OCI-M1 (cell line): ENCODE measurements at regions not wholly inside any gene's neighbourhood (a gene's known extent, or its start where the extent isn't known, plus 50 kb on each side); places are given as distances from the start of the nearest gene placed in this dataset.
"Not testable (repeated sequence)": the region's sequence is repeated elsewhere in the genome, so short reads cannot be mapped to it uniquely, and the experiment has no call there.

Experiments
- DNase-seq: peaks from one replicate; lab custom pipeline; 2025; lab: John Stamatoyannopoulos, UW

DNA sequence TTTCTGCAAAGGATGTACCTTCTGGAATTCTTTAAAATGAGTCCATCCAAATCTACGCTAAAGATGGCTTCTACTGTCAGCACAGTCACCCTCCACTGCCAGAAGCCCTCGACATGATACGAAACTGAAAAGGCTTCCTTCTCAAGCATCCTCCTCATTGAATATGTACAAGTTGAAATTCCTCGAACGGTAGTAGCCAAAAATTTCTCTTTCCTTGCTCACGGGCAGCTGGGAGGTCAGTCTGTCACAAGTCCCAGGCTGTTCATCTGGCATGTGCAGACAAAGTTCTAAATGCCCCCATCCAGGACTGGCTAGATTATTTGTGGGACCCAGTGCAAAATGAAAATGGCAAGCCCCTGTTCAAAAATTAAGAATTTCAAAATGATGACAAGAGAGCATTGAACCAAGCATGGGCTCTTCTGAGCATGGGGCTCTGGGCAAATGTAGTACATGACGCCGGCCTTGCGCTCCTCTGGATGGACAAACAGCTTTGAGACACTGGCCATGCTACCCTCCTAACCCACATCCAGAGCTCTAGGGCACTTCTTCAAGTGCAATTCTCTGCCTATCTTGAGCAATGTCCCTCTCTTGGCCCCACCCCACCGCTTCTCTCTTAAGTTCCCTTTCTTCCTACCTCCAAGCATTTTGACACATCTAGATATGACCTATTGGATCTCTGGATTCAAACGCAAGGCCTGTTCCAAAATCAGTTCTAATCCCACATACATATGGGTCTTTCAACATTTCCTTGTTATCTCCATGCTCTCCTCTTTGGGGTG is 78.9 kb upstream of the FLT1 start:
- no peak for DNase-seq

DNA sequence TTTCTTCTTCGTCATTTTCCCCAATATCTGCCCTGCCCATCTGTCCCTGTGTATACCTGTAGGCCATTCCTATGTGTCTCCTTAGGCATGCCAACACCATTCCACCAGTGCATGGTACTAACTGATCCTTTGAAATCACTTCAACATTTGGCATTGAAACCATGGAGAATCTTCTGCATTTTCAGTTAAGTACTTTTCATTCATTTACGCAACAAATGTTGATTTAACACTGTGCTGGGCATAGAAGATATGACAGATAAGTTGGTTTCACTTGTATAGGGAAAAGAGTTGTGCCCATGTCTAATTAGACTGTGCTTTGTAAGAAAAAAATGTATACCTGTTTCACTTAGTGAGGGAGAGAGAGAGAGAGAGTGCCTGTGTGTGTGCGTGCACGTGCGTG is 77.9 kb upstream of the FLT1 start:
- DNase-seq = no peak

DNA sequence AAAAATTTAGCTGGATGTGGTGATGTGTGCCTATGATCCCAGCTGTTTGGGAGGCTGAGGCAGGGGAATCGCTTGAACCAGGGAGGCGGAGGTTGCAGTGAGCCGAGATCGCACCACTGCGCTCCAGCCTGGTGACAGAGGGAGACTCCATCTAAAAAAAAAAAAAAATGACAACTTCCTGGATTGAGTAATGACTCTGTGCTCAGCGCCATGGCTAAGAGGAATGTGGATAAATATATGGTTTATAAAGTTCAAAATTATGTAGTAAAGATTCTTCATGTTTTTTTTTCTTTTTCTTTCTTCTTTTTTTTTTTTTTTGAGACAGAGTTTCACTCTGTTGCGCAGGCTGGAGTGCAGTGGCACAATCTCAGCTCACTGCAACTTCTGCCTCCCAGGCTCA is 75.4 kb upstream of the FLT1 start:
- not testable (repeated sequence) for DNase-seq

DNA sequence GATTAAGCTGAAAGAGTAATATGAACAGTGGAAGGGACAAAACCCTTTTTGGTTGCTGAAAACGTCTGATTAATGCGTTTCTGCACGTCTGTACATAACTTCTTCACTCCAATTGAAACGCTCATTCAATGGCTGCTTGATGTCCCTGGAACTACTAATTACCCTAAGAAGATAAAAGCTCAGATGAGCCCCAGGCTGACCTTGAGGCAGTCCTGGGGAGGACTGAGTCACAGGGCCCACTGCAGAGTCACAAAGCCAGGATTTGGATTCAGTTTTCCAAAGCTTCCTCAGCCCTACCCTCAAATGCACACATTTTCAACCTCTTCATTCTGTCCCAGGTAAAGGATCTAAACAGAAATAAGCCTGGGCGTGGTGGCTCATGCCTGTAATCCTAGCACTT is 75.0 kb upstream of the FLT1 start:
- no peak for DNase-seq

DNA sequence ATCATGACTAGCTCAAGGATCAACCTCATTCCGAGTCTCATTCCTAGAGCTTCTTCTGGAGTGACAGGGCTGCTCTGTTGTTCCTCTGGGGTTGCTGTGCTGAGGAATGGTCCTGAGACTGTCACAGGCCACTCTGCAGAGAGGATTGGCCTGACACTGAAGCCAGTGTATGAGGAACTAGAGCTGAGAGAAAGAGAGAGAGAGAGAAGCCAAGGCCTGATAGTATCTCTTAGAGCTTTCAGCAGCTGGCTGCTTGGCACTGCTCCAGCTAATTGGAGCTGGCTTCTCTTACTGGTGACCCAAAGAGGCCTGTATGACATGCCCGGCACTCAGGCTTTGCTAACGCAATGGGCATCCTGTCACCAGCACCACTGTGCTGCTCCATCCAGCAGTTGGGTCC is 73.4 kb upstream of the FLT1 start:
- DNase-seq = peak; percentile 74

DNA sequence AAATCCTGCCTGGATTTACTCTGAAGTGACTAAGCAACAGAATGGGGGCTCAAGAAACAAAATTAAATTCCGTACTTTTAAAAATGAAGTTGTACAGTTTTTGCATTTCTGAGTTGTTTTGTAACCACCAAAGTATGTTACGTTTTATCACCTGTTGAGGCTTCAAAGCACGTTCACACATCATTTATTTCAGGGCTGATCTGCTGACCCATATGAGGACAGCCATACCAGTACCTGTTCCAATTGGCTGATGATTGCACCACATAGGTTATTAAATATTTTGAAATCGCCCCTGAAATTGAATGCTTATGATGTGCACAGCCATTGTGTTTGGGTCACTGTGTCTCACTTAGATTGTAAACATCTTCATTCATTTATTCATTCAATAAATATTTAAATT is 72.0 kb upstream of the FLT1 start:
- no peak for DNase-seq

DNA sequence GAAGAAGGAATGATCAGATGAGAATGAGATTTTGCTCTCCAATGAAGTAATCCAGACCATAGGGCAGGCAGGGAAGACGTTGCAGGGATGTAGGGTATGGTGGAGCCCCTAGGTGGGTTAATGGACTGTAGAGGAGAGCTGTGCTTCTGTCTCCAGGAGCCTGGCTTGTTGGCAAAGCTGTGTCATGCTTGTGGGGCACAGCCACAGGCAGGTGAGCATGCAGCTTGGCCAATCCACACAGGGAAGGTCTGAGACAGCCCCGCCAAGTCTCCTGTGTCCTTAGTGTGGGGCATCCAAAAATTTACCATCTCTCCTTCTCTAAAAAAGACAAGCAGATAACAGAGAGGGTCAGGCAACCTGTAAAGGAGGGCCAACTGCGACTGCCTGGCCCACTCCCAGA is 71.4 kb upstream of the FLT1 start:
- DNase-seq = no peak

DNA sequence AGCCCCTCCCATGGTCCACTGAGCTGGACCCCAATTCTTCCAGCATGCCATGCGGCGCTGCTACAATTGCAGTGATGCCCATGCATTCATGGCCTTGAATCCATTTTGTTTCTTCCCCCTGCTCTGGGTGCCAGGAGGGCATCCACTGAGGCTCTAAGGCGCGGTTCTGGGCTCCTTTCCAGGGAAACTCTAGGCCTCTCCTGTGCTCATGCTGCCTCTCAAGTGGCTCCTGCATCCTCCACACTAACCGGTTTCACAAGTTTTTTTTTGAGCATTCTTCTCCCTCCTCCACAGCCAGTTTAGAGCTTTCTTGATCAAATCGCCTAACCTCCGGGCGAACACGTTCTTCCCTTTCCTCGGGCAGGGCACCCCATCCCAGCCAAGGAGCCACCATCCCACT is 69.1 kb upstream of the FLT1 start:
- DNase-seq = no peak

DNA sequence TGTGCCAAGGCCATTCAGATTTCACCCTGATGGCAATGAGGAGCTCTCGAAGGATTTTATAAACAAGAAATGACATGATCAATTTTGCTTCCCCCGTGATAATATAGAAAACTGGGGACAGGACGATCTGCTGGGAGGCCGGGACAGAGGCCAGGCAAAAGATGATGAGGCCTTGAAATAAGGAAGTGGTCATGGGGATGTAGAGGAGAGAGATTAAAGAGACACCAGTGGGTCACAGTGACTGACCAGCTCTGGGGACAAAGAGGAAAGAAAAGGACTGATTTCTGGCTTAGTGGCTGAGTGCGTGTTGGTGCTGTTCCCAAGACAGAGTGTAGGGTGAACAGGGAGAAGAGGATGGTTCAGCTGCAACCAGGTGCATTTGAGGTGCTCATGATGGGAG is 68.7 kb upstream of the FLT1 start:
- DNase-seq = no peak

DNA sequence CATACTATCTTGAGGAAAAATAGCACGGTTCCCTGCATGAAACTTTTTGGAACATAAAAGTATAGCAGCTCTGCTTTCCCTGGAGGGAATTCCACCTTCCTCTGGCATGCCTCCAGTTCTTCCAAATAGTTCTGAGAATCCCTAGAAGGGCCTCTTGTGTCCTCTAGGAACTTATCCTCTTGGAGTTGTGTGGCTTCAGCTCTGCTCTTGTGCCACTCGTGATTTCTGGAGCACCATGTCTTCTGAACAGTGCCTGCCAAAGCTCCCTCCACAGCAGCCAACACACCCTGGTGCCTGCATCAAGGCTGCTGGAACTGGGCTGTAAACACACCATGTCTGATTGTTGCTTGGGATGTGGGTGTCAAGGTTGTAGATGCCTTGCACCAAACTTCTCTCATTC is 65.7 kb upstream of the FLT1 start:
- no peak for DNase-seq

DNA sequence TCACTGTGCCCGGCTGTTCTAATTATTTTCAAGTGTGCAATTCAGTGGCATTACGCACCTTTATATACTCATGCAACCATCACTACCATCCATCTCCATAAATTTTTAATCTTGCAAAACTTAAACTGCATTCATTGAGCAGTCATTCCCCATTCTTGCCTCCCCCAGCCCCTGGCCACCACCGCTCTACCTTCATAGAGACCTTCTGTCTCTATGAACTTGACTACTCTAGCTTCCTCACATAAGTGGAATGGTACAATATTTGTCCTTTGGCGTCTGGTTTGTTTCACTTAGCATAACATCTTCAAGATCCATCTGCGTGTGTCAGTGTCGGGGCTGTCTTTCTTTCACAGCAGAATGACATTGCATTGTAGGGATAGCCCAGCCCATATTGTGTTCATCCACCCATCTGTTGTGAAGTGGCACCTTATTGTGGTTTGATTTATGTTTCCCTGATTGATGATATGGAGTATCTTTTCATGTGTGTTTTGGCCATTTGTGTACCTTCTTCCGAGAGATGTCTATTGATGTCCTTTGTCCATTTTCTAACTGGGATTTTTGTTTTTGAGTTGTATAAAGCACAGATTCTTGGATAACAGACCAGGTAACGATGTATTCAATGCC is 64.8 kb upstream of the FLT1 start:
- no peak for DNase-seq

DNA sequence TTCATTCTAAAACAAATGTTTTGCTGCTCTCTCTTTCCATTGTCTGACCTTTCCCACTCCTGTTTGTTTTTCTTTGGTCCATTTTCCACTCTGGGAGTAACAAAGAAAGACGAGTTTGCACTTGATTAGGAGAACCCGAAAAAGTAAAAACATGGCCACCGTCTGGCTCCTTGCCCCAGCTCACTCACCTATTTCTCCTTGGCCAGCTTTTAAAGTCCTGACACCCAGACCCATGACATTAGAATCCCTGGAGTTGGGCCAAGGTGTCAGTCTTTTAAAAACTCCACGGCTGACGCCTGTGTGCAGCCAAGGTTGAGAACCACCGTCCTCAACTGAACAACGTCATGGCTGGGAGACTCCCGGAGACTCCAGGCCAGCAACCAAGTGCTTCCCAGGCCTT is 63.6 kb upstream of the FLT1 start:
- no peak for DNase-seq

DNA sequence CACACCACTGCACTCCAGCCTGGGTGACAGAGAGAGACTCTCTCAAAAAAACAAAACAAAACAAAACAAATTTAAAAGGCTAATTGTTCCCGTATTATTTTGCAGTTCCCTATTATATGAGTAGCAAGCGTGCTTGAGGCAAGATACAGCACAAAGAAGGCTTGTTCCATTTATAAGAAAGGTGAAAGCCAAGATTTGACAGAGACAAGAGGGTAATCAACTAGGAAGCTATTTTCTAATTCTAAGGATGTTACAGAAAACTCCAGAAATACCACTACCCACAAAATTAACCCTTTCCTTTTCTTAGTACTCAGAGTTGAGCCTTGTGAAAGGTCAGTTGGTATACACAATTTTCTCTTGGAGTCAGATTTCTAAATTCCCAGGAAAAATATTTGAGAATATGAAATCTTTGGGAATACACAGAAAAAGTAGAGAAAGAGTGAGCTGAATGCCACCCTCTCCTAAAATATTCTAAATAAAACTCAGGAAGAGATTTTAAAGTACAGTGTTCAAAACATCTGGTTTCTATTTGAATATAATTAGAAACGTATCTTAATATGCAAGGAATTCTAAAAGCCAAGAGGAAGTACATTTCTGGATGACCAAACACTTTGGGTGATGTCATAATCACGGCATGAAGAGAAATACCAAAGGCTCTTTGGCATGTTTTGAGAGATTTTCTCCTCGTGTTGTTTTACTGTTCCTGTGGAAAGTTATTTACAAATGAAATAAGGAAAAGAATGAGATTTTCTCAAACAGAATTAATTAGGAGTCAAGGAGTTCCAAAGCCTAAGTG is 63.0 kb upstream of the FLT1 start:
- DNase-seq = no peak

DNA sequence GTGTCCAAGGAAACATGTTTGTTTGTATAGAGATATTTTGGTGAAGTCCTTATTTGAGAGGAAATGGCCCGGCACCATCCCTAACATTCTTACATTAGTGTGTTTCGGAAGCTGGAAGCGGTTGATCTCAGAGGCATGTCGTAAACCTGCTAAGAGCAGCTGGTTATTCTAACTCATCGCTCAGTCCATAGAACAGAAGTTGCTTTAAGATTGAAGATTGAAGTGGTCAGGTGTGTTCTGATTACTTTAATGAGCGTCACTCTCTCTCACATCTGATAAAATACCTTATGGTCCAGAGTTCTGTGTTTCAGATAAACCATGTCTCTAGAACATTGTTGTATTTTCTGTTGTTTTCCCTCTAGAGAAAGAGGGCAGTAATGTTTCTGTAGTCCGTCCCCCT is 60.2 kb upstream of the FLT1 start:
- DNase-seq = no peak

DNA sequence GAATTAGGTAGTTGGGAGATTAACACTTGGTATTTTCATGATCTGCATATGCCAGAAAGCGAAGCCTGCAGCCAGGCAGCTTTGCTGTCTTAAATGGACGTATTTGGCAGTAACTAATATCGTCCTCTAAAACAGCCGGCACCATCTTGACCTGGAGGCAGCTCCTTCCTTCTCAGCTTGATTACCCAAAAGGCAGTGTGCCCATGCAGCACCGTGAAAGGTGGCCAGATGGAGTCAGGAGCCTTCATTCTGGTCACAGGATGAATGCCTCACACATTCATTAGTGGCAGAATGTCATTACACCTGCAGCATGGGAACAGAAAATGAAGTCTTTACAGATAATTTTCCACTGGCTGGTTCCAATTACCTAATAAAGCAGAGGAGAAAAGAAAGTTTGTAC is 59.0 kb upstream of the FLT1 start:
- no peak for DNase-seq

DNA sequence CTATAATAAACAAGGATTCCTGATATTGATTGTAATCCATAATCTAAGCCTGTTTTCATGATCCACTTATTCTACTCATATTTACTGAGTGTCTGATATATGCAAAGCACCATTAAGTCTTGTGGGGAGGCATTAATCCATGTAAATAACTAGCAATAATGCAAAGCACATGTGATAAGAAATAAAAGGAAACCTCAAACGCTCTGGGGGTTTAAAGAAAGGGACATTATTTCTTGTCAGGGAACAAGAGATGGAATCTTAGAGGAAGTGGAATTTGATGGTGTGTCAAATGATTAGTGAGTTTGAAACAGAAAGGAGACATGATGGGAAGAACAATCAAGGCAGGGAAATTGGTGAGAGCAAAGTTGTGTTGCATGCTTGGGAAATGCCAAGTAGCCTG is 57.4 kb upstream of the FLT1 start:
- no peak for DNase-seq

DNA sequence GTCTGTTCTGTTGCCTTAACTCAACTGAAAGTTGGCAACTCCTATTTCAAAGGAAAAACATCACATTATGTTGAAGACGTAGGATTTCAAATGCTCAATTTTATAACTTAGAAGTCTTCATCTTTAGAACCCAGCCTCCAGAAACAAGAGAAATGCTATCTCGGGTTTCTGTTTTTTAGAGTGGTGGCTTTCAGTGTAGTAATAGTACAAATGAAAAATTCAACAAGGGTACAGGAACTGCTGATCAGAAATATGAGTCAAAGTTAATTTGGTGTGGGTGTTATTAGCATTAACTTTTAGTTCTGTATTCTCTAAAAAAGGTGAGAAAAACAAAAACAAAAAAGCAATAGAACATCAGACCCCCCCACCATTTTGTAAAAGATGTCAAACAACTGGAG is 56.6 kb upstream of the FLT1 start:
- DNase-seq = no peak

DNA sequence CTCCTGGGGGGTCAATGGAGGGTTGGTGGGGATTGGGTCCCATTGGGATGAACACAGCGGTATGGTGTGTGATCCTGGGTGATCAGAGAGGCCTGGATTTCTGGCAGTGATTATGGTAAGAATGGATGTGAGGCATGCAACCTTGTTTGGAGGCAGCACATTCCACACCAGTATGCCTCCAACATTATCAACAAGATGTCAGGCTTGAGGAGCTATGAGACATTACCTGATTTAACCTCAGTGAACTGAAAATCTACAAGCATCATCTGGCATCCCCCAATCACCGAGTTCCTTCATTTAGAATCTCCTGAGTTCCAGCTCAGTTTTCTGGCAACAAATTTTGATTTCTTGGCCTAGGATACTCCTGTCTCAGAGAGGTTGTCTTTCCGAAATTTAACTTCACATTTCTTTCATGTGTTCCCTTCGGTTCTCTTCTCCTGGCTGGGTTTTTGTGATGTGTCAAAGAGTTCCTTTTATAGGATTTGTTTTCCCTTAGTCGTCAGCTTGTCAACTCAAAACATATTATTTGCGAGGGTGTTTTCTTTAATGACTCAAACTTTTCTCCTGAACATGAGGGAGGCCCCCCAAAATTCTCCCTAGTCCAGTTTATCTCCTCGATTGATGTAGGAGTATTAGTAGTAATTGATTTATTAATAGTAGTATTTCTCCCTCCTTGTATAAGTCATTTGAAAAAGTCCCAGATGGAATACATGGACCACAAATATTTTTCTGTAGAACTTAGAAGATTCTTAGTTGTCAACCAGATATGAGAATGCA is 56.0 kb upstream of the FLT1 start:
- no peak for DNase-seq

DNA sequence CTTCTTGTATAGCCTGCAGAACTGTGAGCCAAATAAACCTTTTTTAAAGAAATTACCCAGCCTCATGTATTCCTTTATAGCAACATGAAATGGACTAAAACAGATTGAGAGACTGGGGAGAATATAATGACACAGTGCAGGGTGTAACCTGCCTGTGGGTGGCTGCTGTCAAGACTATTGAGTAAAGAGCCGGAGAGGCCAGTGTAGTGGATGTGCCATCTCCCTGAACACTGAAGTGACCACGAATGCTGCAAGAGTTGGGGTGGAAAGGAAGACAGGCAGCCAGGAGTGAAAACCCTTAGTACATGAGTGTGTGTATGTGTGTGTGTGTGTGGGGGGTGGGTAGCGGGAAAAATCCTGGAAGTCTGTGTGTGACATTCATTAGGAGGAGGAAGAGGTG is 55.2 kb upstream of the FLT1 start:
- no peak for DNase-seq

DNA sequence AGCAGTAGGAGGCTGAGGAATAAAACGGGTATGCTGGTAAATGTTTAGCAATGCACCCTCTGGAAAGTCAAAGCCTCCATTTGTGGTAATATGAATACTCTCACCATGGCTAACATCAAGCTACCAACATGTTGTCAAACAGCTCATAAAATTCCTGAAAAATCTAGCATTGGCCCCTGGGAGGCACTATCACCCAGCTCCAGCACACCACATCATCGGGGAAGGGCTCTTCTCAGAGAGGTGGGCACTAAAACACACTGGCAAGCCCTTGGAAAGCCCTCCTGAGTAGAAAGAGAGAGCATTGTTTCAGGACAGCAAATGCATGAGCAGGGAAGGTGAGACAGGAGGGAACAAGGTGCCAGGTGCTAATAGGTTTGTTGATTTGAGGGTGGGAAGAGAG is 53.9 kb upstream of the FLT1 start:
- DNase-seq = no peak

DNA sequence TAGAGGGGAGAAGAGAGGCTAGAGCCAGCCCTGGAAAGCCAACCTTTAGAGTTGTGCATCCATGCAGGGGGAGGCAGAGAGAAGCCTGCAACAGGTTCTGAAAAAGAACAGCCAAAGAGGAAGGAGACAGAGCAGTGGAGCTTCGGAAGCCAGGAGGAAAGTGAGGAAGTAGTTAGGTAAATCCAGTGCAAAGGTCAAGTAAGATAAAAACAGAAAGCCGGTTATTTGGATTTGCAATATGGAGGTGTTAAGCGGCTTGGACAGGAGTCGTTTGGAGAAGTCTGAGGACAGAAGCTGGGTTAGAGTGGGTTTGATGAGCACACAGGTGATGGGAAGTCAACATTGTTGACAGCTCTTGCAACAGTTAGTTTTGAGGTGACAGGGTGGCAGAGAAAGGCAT is 53.5 kb upstream of the FLT1 start:
- no peak for DNase-seq

DNA sequence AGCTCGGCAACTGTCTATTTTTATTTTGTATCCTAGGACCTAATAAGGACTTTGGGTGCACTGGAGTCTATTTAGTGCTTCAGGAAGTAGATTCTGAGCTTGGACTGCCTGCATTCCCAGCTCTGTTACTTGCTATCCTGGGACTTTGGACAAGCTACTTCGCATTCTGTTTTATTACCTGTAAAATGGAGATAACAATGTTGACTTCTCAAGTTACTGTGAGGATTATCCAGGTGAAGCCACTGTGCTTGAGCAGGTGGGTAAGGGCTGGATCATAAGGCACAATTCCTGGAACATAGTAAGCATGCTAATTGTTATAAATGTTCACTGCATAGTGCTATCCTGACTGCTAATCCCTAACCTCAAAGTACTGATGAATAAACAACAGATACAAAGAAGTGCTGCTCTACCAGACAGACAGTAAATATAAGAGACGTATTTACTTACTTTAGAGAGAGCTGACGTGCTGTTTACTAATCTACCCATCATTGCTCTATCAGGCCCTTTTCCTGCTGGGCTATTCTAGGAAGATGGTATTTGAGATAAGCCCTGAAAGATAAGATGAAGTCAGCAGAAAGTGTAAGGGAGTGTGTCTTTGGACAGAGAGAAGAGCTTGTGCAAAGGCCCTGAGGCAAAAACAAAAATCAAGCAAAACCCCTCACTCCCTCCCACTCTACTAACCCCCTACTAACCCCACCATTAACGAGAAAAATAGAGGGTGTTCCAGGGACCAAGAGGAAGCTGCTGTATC is 50.8 kb upstream of the FLT1 start:
- DNase-seq = no peak
